ENCODE measurements at regions not wholly inside any gene's neighbourhood (a gene's known extent, or its start where the extent isn't known, plus 50 kb on each side); places are given as distances from the start of the nearest gene placed in this dataset.

DNA sequence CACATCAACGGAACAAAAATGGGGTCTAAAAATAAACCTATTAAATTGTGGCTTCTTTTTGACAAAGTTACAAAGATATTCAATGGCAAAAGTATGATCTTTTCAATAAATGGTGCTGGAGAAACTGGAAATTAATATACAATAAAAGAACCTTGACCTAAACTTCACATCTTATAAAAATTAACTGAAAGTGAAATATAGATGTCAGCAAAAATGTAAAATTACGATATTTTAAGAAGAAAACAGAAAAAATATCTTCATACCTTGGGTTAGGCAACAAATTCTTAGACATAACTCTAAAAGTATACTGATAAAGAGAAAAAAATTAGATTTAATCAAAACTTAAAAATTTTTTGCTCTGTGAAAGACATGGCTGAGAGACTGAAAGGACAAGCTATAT, 1909.5 kb upstream of the CDH9 start:
- TF ChIP-seq POLR2A (IDR thresholded peaks at IDR 0.05; ENCODE audit: extremely low read depth, insufficient read length) (no peak), MYC (IDR thresholded peaks at IDR 0.05; ENCODE audit: low read depth, low read length) (no peak)
- TF ChIP-seq, protein P1, sequence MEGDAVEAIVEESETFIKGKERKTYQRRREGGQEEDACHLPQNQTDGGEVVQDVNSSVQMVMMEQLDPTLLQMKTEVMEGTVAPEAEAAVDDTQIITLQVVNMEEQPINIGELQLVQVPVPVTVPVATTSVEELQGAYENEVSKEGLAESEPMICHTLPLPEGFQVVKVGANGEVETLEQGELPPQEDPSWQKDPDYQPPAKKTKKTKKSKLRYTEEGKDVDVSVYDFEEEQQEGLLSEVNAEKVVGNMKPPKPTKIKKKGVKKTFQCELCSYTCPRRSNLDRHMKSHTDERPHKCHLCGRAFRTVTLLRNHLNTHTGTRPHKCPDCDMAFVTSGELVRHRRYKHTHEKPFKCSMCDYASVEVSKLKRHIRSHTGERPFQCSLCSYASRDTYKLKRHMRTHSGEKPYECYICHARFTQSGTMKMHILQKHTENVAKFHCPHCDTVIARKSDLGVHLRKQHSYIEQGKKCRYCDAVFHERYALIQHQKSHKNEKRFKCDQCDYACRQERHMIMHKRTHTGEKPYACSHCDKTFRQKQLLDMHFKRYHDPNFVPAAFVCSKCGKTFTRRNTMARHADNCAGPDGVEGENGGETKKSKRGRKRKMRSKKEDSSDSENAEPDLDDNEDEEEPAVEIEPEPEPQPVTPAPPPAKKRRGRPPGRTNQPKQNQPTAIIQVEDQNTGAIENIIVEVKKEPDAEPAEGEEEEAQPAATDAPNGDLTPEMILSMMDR (IDR thresholded peaks at IDR 0.05; ENCODE audit: low read depth, low read length): no peak
- TF ChIP-seq, protein P2, sequence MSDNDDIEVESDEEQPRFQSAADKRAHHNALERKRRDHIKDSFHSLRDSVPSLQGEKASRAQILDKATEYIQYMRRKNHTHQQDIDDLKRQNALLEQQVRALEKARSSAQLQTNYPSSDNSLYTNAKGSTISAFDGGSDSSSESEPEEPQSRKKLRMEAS (IDR thresholded peaks at IDR 0.05; ENCODE audit: low read depth, low read length): no peak
